GM18519 (cell line): ENCODE measurements at regions not wholly inside any gene's neighbourhood (a gene's known extent, or its start where the extent isn't known, plus 50 kb on each side); places are given as distances from the start of the nearest gene placed in this dataset.
A peak's percentile ranks its signal among the peaks of the same experiment; 100 is the strongest.
"Not testable (repeated sequence)": the region's sequence is repeated elsewhere in the genome, so short reads cannot be mapped to it uniquely, and the experiment has no call there.

ENCODE experiments used
- ATAC-seq: cut with Tn5 transposase; IDR thresholded peaks from one replicate; pipeline ENCODE4 v1.9.1; 2021; ENCODE audit warnings: mild to moderate bottlenecking, moderate library complexity; ENCODE audit not compliant: unreplicated experiment, low FRiP score

GRCh38 chr10:86579883-86580520, 58.4 kb upstream of the WAPL start:
- ATAC-seq = no peak

- ATAC-seq = no peak
These were observed 58.9 kb upstream of the WAPL start for GRCh38 chr10:86580521-86580891.

- ATAC-seq = peak; percentile 51
These were observed 62.4 kb upstream of the WAPL start for GRCh38 chr10:86583983-86584382.

GRCh38 chr10:86585037-86585929, 63.7 kb upstream of the WAPL start:
- peak; percentile 78 for ATAC-seq

- no peak for ATAC-seq
These were observed 64.9 kb upstream of the WAPL start for GRCh38 chr10:86586516-86586915.

GRCh38 chr10:86588781-86589180, 65.6 kb upstream of the OPN4 start:
- ATAC-seq = not testable (repeated sequence)

- no peak for ATAC-seq
These were observed 62.9 kb upstream of the OPN4 start for GRCh38 chr10:86591436-86591835.

GRCh38 chr10:86592413-86592812, 61.9 kb upstream of the OPN4 start:
- ATAC-seq = no peak

- no peak for ATAC-seq
These were observed 59.8 kb upstream of the OPN4 start for GRCh38 chr10:86594535-86594934.

- ATAC-seq = no peak
These were observed 58.9 kb upstream of the OPN4 start for GRCh38 chr10:86595496-86595895.

GRCh38 chr10:86596266-86596665, 58.1 kb upstream of the OPN4 start:
- ATAC-seq = no peak

GRCh38 chr10:86597306-86597705, 57.0 kb upstream of the OPN4 start:
- ATAC-seq = no peak

- no peak for ATAC-seq
These were observed 56.2 kb upstream of the OPN4 start for GRCh38 chr10:86598151-86598550.

GRCh38 chr10:86599041-86599440, 55.3 kb upstream of the OPN4 start:
- ATAC-seq = no peak

- ATAC-seq = no peak
These were observed 54.6 kb upstream of the OPN4 start for GRCh38 chr10:86599729-86600128.

GRCh38 chr10:86600296-86600695, 54.1 kb upstream of the OPN4 start:
- ATAC-seq = no peak

- ATAC-seq = no peak
These were observed 52.3 kb upstream of the OPN4 start for GRCh38 chr10:86601956-86602602.

- ATAC-seq = no peak
These were observed 51.1 kb upstream of the OPN4 start for GRCh38 chr10:86603256-86603655.
